Eye (tissue), 1 donor: ENCODE measurements at regions not wholly inside any gene's neighbourhood (a gene's known extent, or its start where the extent isn't known, plus 50 kb on each side); places are given as distances from the start of the nearest gene placed in this dataset.

Experiments used
- DNase-seq: peaks from one replicate; pipeline ENCODE4 v3.0.0-alpha.2; 2015

DNA sequence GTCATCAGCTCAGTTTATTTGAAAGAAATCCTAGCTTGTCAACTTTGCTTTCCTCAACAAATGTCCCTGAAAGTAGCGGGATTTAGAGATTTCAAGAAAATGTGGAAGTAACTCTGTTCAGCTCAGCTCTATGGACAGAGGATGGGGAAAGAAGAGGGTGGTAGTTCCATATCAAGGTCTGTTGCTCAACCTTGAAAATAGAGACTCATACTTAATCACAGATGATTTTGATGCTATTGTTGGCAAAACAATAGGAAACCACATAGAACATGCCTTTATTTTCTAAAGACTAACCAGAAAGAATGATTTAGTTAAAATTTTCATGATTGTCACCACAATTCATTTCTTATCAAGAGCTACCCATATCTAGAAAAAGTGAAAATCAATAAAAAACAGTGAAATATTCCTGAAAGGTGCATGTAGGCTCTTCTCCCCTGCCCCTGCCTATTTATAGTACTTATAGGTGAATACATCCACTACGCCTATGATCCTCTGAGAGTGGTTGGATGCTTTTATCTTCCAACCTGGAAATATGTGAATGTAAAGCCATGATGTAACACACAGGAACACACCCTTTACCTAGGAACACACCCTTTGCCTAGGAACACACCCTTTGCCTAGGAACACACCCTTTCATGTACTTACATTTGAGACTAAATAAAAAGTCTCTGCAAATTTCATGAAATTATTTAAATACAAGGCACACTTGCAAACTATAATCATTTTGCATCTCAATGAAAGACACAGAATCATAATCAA, 65.8 kb downstream of the ETAA1 start:
- no peak for DNase-seq

DNA sequence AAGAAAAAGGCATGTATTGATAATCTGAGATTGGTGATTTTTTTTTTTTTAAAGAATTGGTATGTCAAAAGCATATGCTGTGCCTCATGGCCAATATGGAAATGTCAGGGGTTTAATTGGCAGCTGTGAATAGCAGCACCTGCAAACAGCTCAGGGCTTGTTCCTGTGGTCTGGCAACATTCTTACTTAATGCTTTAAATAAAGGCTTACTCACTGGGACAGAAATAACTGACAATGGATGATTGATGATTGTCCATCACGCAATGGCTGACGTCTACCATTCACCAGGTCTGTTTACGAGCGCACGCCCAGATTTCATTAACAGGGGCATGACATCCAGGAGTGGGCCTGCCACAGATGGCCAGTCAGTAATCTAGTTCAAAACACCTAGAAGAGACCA, 66.7 kb downstream of the ETAA1 start:
- DNase-seq: no peak

DNA sequence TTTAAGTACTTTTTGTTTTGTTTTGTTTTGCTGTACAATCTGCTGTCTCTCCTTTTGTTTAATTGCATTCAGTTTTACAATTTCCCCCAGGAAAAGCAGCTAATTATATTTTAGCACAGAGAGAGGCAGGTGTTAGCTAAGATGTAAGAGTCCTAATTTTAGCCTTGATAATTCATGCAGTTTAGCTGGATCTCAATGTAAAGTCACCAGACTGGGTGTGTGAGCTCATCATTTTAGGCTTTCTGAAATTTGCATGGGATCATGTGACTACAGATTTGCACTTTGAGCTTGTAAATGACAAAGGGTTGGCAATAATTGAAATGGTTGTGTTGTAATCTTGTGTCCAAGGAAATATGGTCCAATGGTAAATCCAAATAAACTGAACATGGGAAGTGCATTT, 68.5 kb downstream of the ETAA1 start:
- no peak for DNase-seq

DNA sequence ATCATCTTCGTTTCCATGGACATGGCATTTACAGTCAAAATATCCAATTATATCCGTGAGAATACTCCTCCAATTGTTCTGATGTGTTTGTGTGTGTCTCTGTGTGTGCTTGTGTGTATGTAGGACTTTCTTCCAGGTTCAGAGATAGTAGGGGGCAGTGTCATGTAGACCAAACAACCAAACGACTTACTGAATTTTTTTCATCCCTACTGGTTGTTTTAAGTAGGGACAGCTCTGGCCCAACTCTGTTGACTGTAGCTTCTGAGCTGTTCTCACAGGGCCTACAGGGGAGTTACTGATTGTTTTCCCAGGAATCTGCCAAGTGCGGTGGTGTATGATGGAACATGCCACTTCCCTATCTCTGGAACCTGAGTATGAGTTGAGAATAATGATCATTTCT, 69.6 kb downstream of the ETAA1 start:
- DNase-seq: no peak

DNA sequence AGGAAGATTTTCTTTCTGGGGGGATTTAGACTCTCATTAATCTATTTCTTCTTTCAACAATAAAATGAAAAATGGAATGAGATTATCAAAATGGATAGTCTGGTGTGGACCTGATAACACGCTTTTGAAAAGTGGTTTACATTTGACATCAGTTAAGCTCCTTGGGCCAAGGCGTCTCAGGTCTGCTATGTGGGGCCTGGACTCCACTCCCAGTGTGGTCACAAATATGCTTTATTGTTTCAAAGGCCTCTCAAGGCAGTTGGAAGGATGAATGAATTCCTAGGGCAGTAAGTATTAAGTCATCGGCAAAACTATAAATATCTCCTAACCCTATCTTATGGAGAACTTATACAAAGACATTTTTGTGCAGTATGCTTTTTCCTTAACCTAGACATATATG, 74.5 kb downstream of the ETAA1 start:
- DNase-seq: no peak

DNA sequence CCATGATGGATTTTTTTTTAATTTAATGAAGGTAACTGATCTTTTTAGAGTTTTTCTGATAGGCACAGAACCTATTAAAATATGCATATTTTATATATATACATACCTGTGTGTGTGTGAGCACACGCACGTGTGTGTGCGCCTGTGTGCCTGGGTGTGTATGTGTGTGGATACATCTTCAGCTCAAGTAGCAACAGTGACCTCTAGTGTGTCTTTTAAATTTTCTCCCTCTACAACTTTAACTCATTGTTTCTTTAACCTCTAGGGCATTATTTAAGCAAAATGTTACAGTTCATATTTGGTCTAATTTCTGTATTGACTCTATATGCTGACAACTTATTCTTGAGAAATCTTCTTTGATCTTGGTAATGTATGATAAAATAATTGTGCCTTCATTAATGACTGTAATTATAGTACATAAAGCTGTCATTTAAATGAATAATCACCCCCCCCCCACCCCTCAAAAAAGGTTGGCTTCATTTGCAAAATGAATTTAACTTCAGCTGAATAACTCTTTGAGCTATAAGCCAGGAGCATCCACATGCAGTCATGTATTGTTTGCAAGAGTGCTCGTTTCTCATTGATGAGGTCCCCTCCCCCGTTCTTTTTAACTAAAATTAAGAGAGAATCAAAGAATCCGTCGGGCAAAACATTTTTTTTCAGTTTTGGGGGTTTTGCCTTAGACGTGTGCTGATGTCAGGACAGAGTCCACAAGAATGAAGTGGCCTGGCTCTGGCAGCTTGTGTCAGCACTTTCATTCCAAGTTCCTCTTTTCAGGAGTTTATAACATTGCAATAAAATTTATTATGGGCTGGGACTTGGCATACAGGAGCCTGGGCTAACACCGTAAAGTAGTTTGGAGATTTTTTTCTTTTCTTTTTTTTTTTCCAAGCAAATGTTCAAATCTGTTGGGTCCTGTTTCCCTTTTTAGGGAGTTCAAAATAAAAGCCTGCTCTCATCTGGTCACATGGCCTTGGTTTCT, 80.0 kb downstream of the ETAA1 start:
- DNase-seq: peak; percentile 65

DNA sequence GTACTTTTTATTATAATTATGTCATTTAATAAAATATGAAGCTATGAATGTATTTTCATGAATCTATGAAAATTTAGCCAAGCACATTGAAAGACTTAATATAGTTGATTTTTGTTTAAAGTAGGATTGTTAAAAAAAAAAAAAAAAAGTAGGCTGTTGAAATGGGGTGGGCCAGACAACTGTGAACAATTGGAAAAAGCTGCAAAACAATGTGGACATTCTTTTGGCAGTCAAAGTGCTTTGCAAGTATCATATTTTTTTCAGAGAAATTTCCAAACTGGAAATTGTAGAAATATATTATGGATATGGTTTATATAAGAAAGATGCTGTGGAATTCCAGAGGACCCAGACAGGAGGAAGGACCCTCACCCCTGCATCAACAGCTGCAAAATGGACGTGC, 82.1 kb downstream of the ETAA1 start:
- DNase-seq: peak; percentile 12

DNA sequence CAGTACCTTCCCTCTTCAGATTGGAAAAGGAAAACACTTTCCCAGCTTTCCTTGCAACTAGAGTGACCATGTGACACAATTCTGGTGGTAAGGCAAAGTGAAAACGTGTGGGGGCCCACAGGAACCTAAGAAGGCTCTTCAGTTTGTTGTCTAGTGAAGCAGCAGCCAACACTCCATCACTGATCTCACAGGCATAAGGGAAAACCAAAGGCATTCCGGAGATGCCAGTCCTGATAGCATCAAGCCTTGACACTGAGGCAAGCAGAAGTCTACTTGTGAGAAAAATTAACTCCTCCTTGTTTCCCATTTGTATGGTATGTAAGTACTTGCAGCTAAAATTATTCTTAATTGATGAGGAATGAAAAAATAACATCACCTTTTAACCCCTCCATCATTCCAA, 88.3 kb downstream of the ETAA1 start:
- no peak for DNase-seq

DNA sequence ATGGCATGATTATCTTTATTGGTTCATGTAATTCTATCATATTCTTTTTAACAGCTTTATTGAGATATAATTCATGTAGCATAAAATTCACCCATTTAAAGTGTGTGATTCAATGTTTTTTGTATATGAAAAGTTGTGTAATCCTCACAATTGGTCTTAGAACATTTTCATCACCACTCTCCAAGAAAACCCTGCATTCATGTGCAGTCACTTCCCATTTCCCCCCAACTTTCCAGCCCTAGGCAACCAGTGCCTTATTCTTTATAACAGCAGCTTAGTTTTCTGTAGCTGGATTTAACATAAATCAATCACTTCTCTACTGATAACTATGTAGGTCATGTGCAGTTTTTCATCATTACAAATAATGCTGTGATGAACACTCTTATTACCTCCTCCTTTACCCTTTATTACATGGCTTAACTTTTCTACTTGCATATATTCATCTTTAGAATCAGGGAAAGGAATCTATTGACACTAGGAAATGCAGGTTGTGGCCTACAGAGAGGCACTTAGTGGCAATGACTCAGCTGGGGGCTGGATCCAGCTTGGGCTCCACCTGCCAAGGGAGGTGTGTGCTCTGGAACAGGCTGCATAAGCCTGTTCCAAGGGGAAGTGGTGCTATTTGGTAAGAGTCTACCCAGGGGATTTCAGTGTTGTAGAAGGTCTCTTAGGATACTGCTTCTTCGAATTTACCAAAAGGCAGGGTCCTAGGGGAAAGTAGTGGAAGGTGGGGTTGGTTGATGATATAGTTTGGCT, 89.1 kb downstream of the ETAA1 start:
- no peak for DNase-seq

DNA sequence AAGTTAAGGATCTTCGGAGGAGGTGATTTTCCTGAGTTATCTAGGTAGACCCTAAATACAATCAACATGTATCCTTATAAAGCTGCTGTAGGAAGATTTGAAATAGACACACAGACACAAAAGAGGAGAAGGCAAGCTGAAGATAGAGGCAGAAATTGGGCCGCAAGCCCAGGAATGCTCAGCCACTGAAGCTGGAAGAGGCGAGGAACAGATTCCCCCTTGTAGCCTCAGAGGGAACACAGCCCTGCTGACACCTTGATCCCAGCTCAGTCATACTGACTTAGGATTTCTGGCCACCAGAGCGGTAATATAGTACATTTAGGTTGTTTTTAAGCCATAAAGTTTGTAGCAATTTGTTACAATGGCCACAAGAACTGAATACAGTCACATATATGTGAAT, 90.9 kb downstream of the ETAA1 start:
- DNase-seq: no peak

DNA sequence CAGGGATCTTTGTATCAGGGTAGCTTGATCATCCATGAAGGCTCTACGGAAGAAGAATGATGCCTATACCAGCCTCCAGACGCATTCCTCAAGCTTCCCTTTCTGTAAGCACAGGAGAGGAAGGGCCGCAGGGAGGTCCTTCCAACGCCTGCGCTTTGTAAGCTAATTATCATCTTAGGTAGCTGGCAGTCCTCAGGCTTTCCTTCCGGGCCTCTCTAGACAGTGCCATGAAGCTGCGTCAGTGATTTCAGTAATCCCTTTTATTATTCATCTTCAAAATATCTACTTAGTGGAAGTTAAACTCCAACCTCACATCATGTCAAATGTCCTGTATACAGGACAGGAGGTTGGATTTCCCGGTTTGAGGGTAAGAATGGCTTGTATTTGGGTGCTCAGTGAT, 92.3 kb downstream of the ETAA1 start:
- DNase-seq: no peak

DNA sequence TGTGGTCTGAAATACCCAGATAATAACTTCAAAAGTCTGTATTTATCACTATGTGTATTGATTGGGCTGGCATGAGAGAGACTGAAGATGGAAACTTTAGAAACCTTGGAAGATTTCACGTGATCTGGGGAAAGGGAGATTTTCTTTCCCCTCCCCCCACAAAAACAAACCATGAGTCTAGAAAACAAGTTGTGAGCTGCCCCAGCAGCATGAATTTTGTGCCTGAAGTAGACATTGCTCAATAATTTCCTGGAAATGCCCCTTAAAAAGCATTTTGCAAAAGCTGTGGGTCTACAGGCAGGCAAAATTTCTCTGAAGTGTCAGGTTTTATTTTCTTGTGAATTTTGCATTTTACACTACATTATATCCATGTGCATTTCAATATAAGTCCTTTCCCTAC, 101.8 kb downstream of the ETAA1 start:
- DNase-seq: no peak

DNA sequence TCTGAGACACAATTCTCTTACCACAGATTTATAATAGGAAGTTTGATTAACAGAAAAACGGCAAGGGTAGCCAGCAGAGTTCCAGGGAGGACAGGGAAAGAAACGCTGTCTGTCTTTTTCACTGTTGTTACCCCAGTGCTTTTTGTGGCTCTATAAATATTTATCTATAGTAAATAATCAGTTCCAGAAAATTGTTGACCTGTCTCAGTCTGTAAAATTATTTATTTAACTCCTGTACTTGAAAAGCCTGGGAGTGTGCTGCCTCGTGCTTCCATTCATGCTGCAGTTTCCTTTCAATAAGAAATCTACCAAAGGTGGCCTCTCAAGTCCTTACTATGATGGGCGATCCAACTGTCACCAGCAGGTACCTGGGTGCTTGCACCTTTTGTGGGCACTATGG, 102.9 kb downstream of the ETAA1 start:
- no peak for DNase-seq

DNA sequence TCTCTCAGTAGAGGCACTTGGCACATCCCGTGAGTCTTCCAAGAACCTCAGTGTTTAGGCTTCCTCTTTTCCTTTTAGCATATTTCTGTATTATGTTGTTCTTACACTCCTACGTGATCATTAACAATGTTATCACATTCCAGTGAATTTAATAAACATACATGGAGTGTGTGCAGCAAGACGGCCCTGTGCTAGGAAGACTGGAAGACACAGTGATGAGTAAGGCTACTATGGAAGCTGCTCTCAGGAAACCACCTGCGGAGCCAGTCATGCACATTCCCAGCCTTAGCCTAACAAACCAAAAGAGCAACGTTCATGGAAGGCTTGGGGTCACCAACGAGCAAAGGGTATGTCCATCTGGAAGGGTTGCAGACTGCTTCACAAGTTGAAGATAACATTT, 103.4 kb downstream of the ETAA1 start:
- DNase-seq: no peak

DNA sequence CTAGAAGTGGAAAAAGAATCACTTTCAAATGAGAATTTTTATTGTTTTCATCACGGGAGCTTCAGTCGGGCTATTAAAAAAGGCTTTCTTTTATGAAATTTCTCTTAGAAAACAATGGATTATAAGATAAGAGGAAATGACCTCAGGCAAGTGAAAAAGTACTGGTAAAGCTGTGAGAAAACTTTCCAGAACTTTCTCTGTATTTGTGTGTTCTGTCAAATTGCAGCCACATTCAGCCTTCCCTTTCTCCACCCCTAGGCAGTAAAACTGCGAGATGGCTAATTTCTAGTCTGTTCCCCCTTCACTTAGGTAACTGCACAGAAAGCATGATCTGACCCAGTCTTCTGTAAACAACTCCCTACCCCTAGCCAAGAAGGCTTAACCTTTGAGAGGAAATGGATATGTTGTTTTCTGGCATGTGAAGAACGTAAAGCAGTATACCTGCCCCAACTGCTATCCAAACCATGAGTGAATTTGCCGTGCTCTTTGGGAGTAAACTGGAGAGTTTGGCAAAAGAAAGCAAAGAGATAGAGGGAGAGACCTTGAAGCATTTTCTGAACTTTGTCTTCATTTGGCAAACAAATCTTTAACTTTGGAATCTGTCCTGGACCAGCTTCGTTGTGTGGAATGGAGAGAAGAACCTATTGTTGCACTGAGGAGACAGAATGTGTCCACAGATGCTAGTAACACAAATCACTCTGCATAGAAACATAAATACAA, 105.4 kb downstream of the ETAA1 start:
- DNase-seq: no peak

DNA sequence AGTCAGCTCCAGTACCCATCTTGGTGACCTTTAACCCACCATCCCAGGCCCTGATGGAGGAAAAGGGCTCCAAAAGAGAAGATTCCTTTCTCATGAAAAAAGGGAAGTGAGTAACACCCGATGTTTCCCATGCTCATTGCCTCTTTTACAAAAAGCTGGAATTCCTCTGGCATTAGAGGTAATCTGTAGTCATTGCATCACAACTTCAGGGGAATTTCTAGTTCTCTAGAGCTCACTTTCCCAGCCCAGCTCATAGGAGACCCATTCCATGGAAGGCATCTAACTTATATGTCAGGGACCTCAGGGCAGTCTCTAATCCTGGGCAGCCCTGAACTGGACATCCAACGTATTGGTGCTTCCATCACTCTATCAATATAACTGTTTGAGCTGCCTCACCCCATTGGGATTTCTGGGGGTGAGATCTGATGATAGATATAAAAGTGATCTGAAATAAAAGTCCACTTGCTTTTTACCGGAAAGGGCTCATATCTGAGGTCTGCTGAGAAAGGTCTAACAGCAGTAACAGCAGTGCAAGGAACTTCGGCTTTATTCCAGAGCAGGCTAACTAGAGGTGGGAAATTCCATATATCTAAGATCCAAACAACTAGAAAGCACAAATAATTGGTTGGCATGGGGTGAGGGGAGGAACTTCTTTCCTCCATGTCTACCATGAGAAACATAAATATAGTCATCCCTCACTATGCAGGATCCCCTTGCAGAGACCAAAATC, 106.1 kb downstream of the ETAA1 start:
- DNase-seq: no peak

DNA sequence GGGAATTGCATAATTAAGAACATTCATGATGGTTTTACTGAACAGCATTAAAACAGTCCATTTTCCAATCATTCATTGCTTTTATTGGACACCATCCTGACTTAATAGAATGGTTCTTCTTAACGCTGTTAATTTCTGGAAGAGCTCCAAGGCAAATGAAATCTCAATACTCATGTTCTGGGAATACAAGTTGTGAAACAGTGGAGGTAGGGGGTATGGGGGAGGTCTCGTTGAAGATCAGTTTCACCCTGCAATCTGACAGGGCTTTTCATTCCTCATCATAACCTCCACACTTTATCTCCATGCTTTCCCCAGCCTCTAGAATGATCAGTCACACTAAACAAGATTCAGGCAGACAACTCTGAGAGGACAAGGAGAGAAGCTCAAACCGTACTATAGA, 113.6 kb downstream of the ETAA1 start:
- DNase-seq: no peak

DNA sequence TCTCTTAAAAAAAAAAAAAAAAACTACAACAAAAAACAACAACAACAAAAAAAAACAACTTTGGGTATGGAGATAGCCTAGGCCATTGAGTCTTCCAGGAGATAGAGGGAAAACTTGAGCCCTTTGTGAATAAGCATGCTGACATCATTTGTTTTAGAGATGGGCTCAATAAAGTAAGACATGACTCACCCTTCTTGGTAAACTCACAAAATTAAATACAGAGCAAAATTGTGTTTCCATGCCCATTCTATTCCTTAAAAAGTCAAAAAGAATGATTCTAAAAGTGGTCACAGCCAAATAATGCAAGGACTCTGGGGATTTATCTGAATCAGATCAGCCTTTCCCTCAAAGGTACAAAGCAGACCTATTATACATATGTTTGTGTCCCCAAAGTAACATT, 117.4 kb downstream of the ETAA1 start:
- DNase-seq: no peak

DNA sequence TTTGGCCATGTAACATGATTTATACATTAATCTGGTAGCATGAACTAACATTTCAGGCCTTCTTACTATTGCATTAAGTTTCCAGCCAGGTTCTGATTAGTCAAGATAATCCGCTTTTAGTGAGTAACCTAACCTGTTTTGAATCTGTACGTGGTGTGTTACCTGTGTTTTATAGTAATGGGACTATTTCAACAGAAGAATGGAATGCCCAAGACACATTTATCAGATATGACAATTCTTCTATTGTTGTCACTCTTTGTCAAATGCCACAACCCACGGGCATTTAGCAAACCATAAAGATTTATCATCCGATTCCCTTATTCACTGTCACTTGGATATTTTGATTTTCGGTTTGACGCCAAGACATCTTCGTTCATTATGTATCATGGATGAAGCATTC, 117.9 kb downstream of the ETAA1 start:
- no peak for DNase-seq

DNA sequence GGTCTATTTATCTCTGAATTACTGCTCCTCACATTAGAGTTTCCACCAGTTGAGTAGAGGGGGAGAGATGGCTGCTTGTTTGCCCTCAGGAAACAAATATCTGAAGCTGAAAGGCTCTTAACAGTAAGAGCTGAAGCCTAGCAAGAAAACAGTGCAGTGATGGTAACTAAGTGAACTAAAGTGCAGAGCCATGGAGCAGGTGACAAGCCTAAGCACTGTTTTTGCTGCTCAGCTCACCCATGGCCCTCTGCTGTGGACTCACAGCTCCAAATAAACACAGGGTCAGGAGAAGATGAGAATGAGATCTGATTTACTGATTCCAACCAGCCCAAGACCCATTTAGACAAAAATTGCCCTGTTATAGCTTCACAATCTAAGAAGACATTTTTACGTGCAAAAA, 118.4 kb downstream of the ETAA1 start:
- no peak for DNase-seq

DNA sequence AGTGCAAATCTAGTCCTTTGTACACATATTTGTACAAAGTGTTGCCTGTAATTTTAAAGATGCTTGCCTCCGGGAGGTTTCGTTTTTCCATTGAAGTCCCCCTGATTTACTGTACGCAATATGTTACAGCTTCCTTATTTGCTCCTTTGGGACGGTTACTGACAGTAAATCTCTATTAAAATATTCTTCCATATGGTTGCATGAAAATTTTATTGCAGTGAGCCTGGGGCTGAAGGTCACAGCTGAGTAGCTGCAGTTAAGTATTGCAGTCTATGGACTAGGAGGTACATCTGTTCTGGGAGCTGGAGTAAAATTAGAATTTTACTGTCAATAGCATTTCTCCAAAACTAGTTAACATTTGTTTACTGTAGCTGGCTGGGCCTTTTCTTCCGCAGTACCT, 119.2 kb downstream of the ETAA1 start:
- no peak for DNase-seq

DNA sequence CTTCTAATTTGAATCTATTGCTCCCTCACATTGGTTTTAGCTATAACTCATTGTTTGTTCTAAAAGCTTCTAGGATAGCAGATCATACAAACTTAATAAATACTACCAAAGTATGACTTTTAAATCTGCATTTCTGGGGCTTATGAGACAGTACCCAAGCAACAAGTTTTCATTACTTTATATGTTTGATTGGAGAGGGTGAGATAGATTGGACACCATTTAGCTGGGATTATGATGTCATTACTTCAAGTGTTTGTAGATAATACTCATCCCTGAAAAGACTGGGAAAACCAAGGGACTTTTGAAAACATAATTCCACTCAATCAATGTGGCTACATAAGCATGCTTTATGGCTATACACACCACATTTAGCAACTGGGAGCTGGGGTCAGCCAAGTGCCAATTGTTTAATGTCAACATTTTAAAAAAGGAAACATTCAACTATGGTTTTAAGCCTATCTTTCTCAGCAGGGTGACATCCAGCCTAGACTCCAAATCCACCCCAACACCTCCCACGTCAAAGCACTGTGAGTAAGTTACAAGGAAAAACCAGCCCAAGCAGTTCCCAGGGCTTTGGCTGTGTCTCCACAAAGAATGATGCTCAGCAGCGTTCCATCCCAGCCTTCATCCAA, 119.9 kb downstream of the ETAA1 start:
- DNase-seq: no peak
